Astrocyte (in vitro differentiated cells and primary cell): ENCODE measurements at regions not wholly inside any gene's neighbourhood (a gene's known extent, or its start where the extent isn't known, plus 50 kb on each side); places are given as distances from the start of the nearest gene placed in this dataset.
"Not testable (repeated sequence)": the region's sequence is repeated elsewhere in the genome, so short reads cannot be mapped to it uniquely, and the experiment has no call there.

Source experiments
- DNase-seq: peaks from one replicate; pipeline ENCODE4 v3.0.0-alpha.2; 2010; ENCODE audit warnings: low read depth
- FAIRE-seq: peaks from 2 replicates; lab custom pipeline; 2011; peaks lifted over from hg19 to GRCh38; lab: Jason Lieb, UNC
- H2AFZ ChIP-seq: 2 replicates; pipeline ENCODE4 v1.6.0; 2012; ENCODE audit warnings: low read depth, low read length, inconsistent platforms
- H3K27ac ChIP-seq: 2 replicates; pipeline ENCODE4 v1.5.1; 2011; ENCODE audit warnings: low read depth, low read length, inconsistent platforms
- H3K27me3 ChIP-seq: 2 replicates; pipeline ENCODE4 v1.6.0; 2011; ENCODE audit warnings: low read length, inconsistent platforms; ENCODE audit not compliant: insufficient read depth
- H3K36me3 ChIP-seq: 2 replicates; pipeline ENCODE4 v1.5.1; 2011; ENCODE audit warnings: low read length, inconsistent platforms; ENCODE audit not compliant: insufficient read depth
- H3K4me1 ChIP-seq: 2 replicates; pipeline ENCODE4 v1.5.1; 2011; ENCODE audit warnings: low read length, inconsistent platforms; ENCODE audit not compliant: insufficient read depth
- H3K4me2 ChIP-seq: 2 replicates; pipeline ENCODE4 v1.6.0; 2012; ENCODE audit warnings: low read length, inconsistent platforms
- H3K4me3 ChIP-seq: 2 replicates; pipeline ENCODE4 v1.5.1; 2011; ENCODE audit warnings: low read depth, mild to moderate bottlenecking, low read length, inconsistent platforms; ENCODE audit not compliant: insufficient read depth
- H3K79me2 ChIP-seq: 2 replicates; pipeline ENCODE4 v1.6.0; 2012; ENCODE audit warnings: mild to moderate bottlenecking, low read length, inconsistent platforms; ENCODE audit not compliant: insufficient read depth
- H3K9ac ChIP-seq: 2 replicates; pipeline ENCODE4 v1.6.0; 2012; ENCODE audit warnings: mild to moderate bottlenecking, low read length, inconsistent platforms
- H3K9me3 ChIP-seq: 2 replicates; pipeline ENCODE4 v1.5.1; 2012; ENCODE audit warnings: low read depth, mild to moderate bottlenecking, low read length, inconsistent platforms; ENCODE audit not compliant: insufficient read depth
- H4K20me1 ChIP-seq: 2 replicates; pipeline ENCODE4 v1.6.0; 2012; ENCODE audit warnings: low read length, inconsistent platforms; ENCODE audit not compliant: insufficient read depth
- H3K27ac Mint-ChIP-seq: one replicate; pipeline ENCODE4 v1.8.0; 2021; ENCODE audit warnings: mild to moderate bottlenecking, mixed read lengths; ENCODE audit not compliant: unreplicated experiment
- H3K27me3 Mint-ChIP-seq: one replicate; pipeline ENCODE4 v1.8.0; 2021; ENCODE audit warnings: low read depth, mixed read lengths; ENCODE audit not compliant: unreplicated experiment
- H3K36me3 Mint-ChIP-seq: one replicate; pipeline ENCODE4 v1.8.0; 2021; ENCODE audit warnings: low read depth, mixed read lengths; ENCODE audit not compliant: unreplicated experiment
- H3K4me1 Mint-ChIP-seq: one replicate; pipeline ENCODE4 v1.8.0; 2021; ENCODE audit warnings: low read depth, mixed read lengths; ENCODE audit not compliant: unreplicated experiment
- H3K4me3 Mint-ChIP-seq: one replicate; pipeline ENCODE4 v1.8.0; 2021; ENCODE audit warnings: mild to moderate bottlenecking, moderate library complexity, mixed read lengths; ENCODE audit not compliant: unreplicated experiment
- H3K9me3 Mint-ChIP-seq: one replicate; pipeline ENCODE4 v1.8.0; 2021; ENCODE audit warnings: mild to moderate bottlenecking, mixed read lengths; ENCODE audit not compliant: unreplicated experiment
- CTCF ChIP-seq: IDR thresholded peaks from 2 replicates; pipeline ENCODE4 v1.5.1; 2011; ENCODE audit warnings: low read depth, mild to moderate bottlenecking, inconsistent platforms, low read length, moderate library complexity; ENCODE audit not compliant: insufficient read depth
- EZH2 ChIP-seq: IDR thresholded peaks from 2 replicates; pipeline ENCODE4 v1.6.1; 2012; ENCODE audit warnings: mild to moderate bottlenecking, low read length, inconsistent platforms; ENCODE audit not compliant: insufficient read depth

GRCh38 chr1:91189096-91189495 lies 167.3 kb upstream of the ZNF644 start:
- no peaks in the 10 kb centered on the region for H3K27me3 Mint-ChIP-seq

GRCh38 chr1:91182807-91183206 lies 161.0 kb upstream of the ZNF644 start:
- not testable (repeated sequence) for H3K9me3 Mint-ChIP-seq, H3K27ac ChIP-seq, H3K4me2 ChIP-seq, H3K36me3 ChIP-seq, H3K27ac Mint-ChIP-seq, H2AFZ ChIP-seq, H3K79me2 ChIP-seq, H4K20me1 ChIP-seq, H3K36me3 Mint-ChIP-seq, DNase-seq, H3K4me3 ChIP-seq, H3K4me1 ChIP-seq, H3K4me3 Mint-ChIP-seq, FAIRE-seq, H3K4me1 Mint-ChIP-seq, H3K27me3 ChIP-seq, H3K9ac ChIP-seq, H3K9me3 ChIP-seq, H3K27me3 Mint-ChIP-seq

More at GRCh38 chr1:91189096-91189495, 167.3 kb upstream of the ZNF644 start:
- H3K4me3 Mint-ChIP-seq, result no peak overlapping the region
- Histone ChIP-seq H3K4me3 (no peak overlapping the region), H3K79me2 (no peaks in the 10 kb centered on the region), H3K4me1 (no peaks in the 10 kb centered on the region), H3K9ac (no peak overlapping the region), H3K27me3 (no peaks in the 10 kb centered on the region), H3K4me2 (no peak overlapping the region), H3K27ac (no peak overlapping the region), H4K20me1 (no peaks in the 10 kb centered on the region), H3K36me3 (no peaks in the 10 kb centered on the region), H2AFZ (no peak overlapping the region), H3K9me3 (no peaks in the 10 kb centered on the region)
- FAIRE-seq, result no peak
- H3K4me1 Mint-ChIP-seq, result no peaks in the 10 kb centered on the region
- peaks cover 4% of the 10 kb centered on the region for H3K9me3 Mint-ChIP-seq
- TF ChIP-seq EZH2, result no peak
- no peak for TF ChIP-seq CTCF
- no peak overlapping the region for H3K27ac Mint-ChIP-seq
- DNase-seq, result no peak
- H3K36me3 Mint-ChIP-seq, result no peaks in the 10 kb centered on the region

- no peaks in the 10 kb centered on the region for H3K9me3 ChIP-seq
- H3K36me3 Mint-ChIP-seq, result no peaks in the 10 kb centered on the region
- no peaks in the 10 kb centered on the region for H3K36me3 ChIP-seq
- no peak overlapping the region for H2AFZ ChIP-seq
- H3K27ac Mint-ChIP-seq, result no peak overlapping the region
- DNase-seq (no peak), FAIRE-seq (no peak)
- no peak overlapping the region for H3K4me3 Mint-ChIP-seq
- no peak overlapping the region for H3K9ac ChIP-seq
- H3K27ac ChIP-seq, result no peak overlapping the region
- TF ChIP-seq CTCF (no peak), EZH2 (no peak)
- no peaks in the 10 kb centered on the region for H4K20me1 ChIP-seq
- no peaks in the 10 kb centered on the region for H3K79me2 ChIP-seq
- H3K27me3 Mint-ChIP-seq, result peaks cover 11% of the 10 kb centered on the region
- no peaks in the 10 kb centered on the region for H3K4me1 ChIP-seq
- no peaks in the 10 kb centered on the region for H3K9me3 Mint-ChIP-seq
- no peaks in the 10 kb centered on the region for H3K4me1 Mint-ChIP-seq
- H3K4me3 ChIP-seq, result no peak overlapping the region
- no peaks in the 10 kb centered on the region for H3K27me3 ChIP-seq
- no peak overlapping the region for H3K4me2 ChIP-seq
These were observed 154.4 kb upstream of the ZNF644 start for GRCh38 chr1:91176250-91176649.
